H9 (cell line): ENCODE measurements at regions not wholly inside any gene's neighbourhood (a gene's known extent, or its start where the extent isn't known, plus 50 kb on each side); places are given as distances from the start of the nearest gene placed in this dataset.

Source experiments
- DNase-seq: peaks from one replicate; pipeline ENCODE4 v3.0.0-alpha.2; 2017
- H2AFZ ChIP-seq: one replicate; pipeline ENCODE4 v1.6.1; 2013; ENCODE audit warnings: mild to moderate bottlenecking, low read length, control low read depth, moderate library complexity
- H2AK5ac ChIP-seq: 2 replicates; pipeline ENCODE4 v1.6.1; 2013; ENCODE audit warnings: low read length, control low read depth, mixed read lengths; ENCODE audit not compliant: insufficient read length
- H2BK120ac ChIP-seq: one replicate; pipeline ENCODE4 v1.6.1; 2013; ENCODE audit warnings: low read depth, mild to moderate bottlenecking, low read length, control low read depth, inconsistent platforms; ENCODE audit not compliant: poor library complexity, severe bottlenecking
- H2BK12ac ChIP-seq: 2 replicates; pipeline ENCODE4 v1.6.1; 2013; ENCODE audit warnings: low read length, control low read depth, mixed read lengths, low read depth; ENCODE audit not compliant: insufficient read length
- H2BK15ac ChIP-seq: 2 replicates; pipeline ENCODE4 v1.6.1; 2013; ENCODE audit warnings: low read depth, low read length, control low read depth
- H2BK20ac ChIP-seq: one replicate; pipeline ENCODE4 v1.6.1; 2013; ENCODE audit warnings: low read depth, mild to moderate bottlenecking, low read length, control low read depth, inconsistent platforms; ENCODE audit not compliant: poor library complexity, severe bottlenecking
- H2BK5ac ChIP-seq: 2 replicates; pipeline ENCODE4 v1.6.1; 2013; ENCODE audit warnings: low read length, control low read depth, mixed read lengths; ENCODE audit not compliant: insufficient read length
- H3K14ac ChIP-seq: 2 replicates; pipeline ENCODE4 v1.6.1; 2013; ENCODE audit warnings: low read length, control low read depth; ENCODE audit not compliant: insufficient read depth
- H3K18ac ChIP-seq: 2 replicates; pipeline ENCODE4 v1.6.1; 2013; ENCODE audit warnings: low read depth, mild to moderate bottlenecking, mixed read lengths, low read length, control low read depth; ENCODE audit not compliant: insufficient read length
- H3K23ac ChIP-seq: 2 replicates; pipeline ENCODE4 v1.6.1; 2013; ENCODE audit warnings: low read length, control low read depth, mixed read lengths, low read depth; ENCODE audit not compliant: insufficient read length
- H3K23me2 ChIP-seq: 2 replicates; pipeline ENCODE4 v1.6.1; 2013; ENCODE audit warnings: low read depth, mild to moderate bottlenecking, mixed read lengths, low read length, control low read depth; ENCODE audit not compliant: insufficient read length, poor library complexity, severe bottlenecking
- H3K27ac ChIP-seq: 2 replicates; pipeline ENCODE4 v1.5.1; 2013; ENCODE audit warnings: low read length, control low read depth, mixed read lengths, low read depth; ENCODE audit not compliant: insufficient read length
- H3K27me3 ChIP-seq: 2 replicates; pipeline ENCODE4 v1.6.1; 2013; ENCODE audit warnings: low read length, control low read depth, inconsistent platforms; ENCODE audit not compliant: insufficient read depth
- H3K4ac ChIP-seq: 2 replicates; pipeline ENCODE4 v1.6.1; 2013; ENCODE audit warnings: low read depth, mild to moderate bottlenecking, control low read depth, inconsistent platforms, low read length, moderate library complexity
- H3K4me1 ChIP-seq: 2 replicates; pipeline ENCODE4 v1.6.1; 2013; ENCODE audit warnings: low read length, control low read depth, inconsistent platforms; ENCODE audit not compliant: insufficient read depth
- H3K4me2 ChIP-seq: 2 replicates; pipeline ENCODE4 v1.6.1; 2013; ENCODE audit warnings: low read length, control low read depth, mixed read lengths; ENCODE audit not compliant: insufficient read length, insufficient read depth
- H3K56ac ChIP-seq: 2 replicates; pipeline ENCODE4 v1.6.1; 2013; ENCODE audit warnings: low read depth, mild to moderate bottlenecking, mixed read lengths, low read length, control low read depth; ENCODE audit not compliant: insufficient read length
- H3K79me1 ChIP-seq: 2 replicates; pipeline ENCODE4 v1.6.1; 2013; ENCODE audit warnings: low read depth, mild to moderate bottlenecking, moderate library complexity, low read length, control low read depth, inconsistent platforms; ENCODE audit not compliant: insufficient read depth, poor library complexity, severe bottlenecking
- H3K79me2 ChIP-seq: 2 replicates; pipeline ENCODE4 v1.6.1; 2013; ENCODE audit warnings: low read length, control low read depth, inconsistent platforms; ENCODE audit not compliant: insufficient read depth
- H3K9ac ChIP-seq: 2 replicates; pipeline ENCODE4 v1.6.1; 2013; ENCODE audit warnings: low read length, control low read depth, mixed read lengths; ENCODE audit not compliant: insufficient read length; ENCODE audit errors: extremely low read depth
- H3K9me3 ChIP-seq: one replicate; pipeline ENCODE4 v1.6.1; 2013; ENCODE audit warnings: low read depth, low read length, inconsistent platforms; ENCODE audit not compliant: control insufficient read depth
- H3T11ph ChIP-seq: one replicate; pipeline ENCODE4 v1.6.1; 2013; ENCODE audit warnings: mild to moderate bottlenecking, low read length, control low read depth, inconsistent platforms
- H4K20me1 ChIP-seq: one replicate; pipeline ENCODE4 v1.6.1; 2013; ENCODE audit not compliant: control insufficient read depth, insufficient read length, insufficient read depth
- H4K5ac ChIP-seq: 2 replicates; pipeline ENCODE4 v1.6.1; 2013; ENCODE audit warnings: low read depth, mild to moderate bottlenecking, mixed read lengths, low read length, control low read depth; ENCODE audit not compliant: insufficient read length
- H4K8ac ChIP-seq: replicated peaks from 2 replicates; pipeline ENCODE4 v1.6.1; 2013; ENCODE audit warnings: low read length, control low read depth, mixed read lengths, low read depth; ENCODE audit not compliant: insufficient read length
- H4K91ac ChIP-seq: 2 replicates; pipeline ENCODE4 v1.6.1; 2013; ENCODE audit warnings: low read depth, mild to moderate bottlenecking, moderate library complexity, mixed read lengths, low read length, control low read depth; ENCODE audit not compliant: insufficient read length
- H3K27ac Mint-ChIP-seq, 3 experiments: 2 replicates in 2 of 3; 3 replicates in 1 of 3; pipeline ENCODE4 v1.8.0; 2020 to 2021; ENCODE audit warnings: mixed read lengths in 3 of 3, mild to moderate bottlenecking in 1 of 3, moderate library complexity in 1 of 3
- H3K27me3 Mint-ChIP-seq: 2 replicates; pipeline ENCODE4 v1.8.0; 2021; ENCODE audit warnings: low read depth, mild to moderate bottlenecking, moderate library complexity, mixed read lengths
- H3K36me3 Mint-ChIP-seq, 3 experiments: 2 replicates in 2 of 3; 3 replicates in 1 of 3; pipeline ENCODE4 v1.8.0; 2020 to 2021; ENCODE audit warnings: low read depth in 3 of 3, mixed read lengths in 3 of 3; ENCODE audit not compliant: insufficient read depth in 1 of 3
- H3K4me1 Mint-ChIP-seq, 2 experiments: 2 replicates each; pipeline ENCODE4 v1.8.0; 2020; ENCODE audit warnings: mixed read lengths in 2 of 2
- H3K4me3 Mint-ChIP-seq, 2 experiments: 2 replicates in 1 of 2; 3 replicates in 1 of 2; pipeline ENCODE4 v1.8.0; 2020 to 2021; ENCODE audit warnings: mild to moderate bottlenecking in 2 of 2, mixed read lengths in 2 of 2, moderate library complexity in 1 of 2
- H3K9me3 Mint-ChIP-seq, 2 experiments: 2 replicates in 1 of 2; 3 replicates in 1 of 2; pipeline ENCODE4 v1.8.0; 2020; ENCODE audit warnings: mild to moderate bottlenecking in 2 of 2, mixed read lengths in 2 of 2, moderate library complexity in 1 of 2
- CTCF ChIP-seq: fragments of 200-600 bp; sonication (generic); conservative IDR thresholded peaks from 3 replicates; pipeline ENCODE4 v1.8.0; 2021; ENCODE audit warnings: antibody characterized with exemption, mild to moderate bottlenecking
- WGBS: extraction: QIAGEN DNeasy Blood & Tissue Kit; methylation state at CpG from one replicate; pipeline ENCODE4 v1.1.7; 2013; ENCODE audit warnings: missing lambda C conversion rate, low lambda C conversion rate, mixed read lengths; ENCODE audit not compliant: insufficient read length; ENCODE audit errors: extremely low coverage; 5-methylcytosine and 5-hydroxymethylcytosine counted together

GRCh38 chr5:92371171-92371888 is 988.2 kb upstream of the ARRDC3 start:
- Mint-ChIP-seq H3K9me3 (no peaks in the 10 kb centered on the region; a peak in 1 of 5 replicates), H3K4me3 (no peak overlapping the region), H3K36me3 (peaks cover 0 to 2% (median 0%) of the 10 kb centered on the region in 3 experiments; a peak in 1 of 7 replicates), H3K27ac (peak overlapping the region in 1 of 3 experiments; percentile 38; a peak in 1 of 7 replicates), H3K27me3 (no peaks in the 10 kb centered on the region), H3K4me1 (peaks cover 6 to 10% of the 10 kb centered on the region in 2 experiments; a peak in 3 of 4 replicates)
- no peak overlapping the region for H3K9ac ChIP-seq
- no peak overlapping the region for H2BK120ac ChIP-seq
- no peak overlapping the region for H4K8ac ChIP-seq
- no peak overlapping the region for H2AFZ ChIP-seq
- DNase-seq, result no peak
- H3K56ac ChIP-seq, result no peak overlapping the region
- H4K20me1 ChIP-seq, result no peaks in the 10 kb centered on the region
- H2BK15ac ChIP-seq, result no peak overlapping the region
- H4K5ac ChIP-seq, result no peak overlapping the region
- no peaks in the 10 kb centered on the region for H3K9me3 ChIP-seq
- H4K91ac ChIP-seq, result no peak overlapping the region
- no peaks in the 10 kb centered on the region for H3K27me3 ChIP-seq
- no peak overlapping the region for H3K27ac ChIP-seq
- no peak overlapping the region for H3K23ac ChIP-seq
- H3K79me1 ChIP-seq, result no peaks in the 10 kb centered on the region
- H3T11ph ChIP-seq, result no peak overlapping the region
- H3K79me2 ChIP-seq, result no peaks in the 10 kb centered on the region
- H3K14ac ChIP-seq, result no peak overlapping the region
- no peak for TF ChIP-seq CTCF
- no peak overlapping the region for H3K4ac ChIP-seq
- no peak overlapping the region for H3K4me2 ChIP-seq
- no CpG with 5 or more reads among the region's 3 CpGs for WGBS
- no peak overlapping the region for H2AK5ac ChIP-seq
- H2BK5ac ChIP-seq, result no peak overlapping the region
- H3K4me1 ChIP-seq, result no peaks in the 10 kb centered on the region
- H2BK12ac ChIP-seq, result no peak overlapping the region
- no peak overlapping the region for H2BK20ac ChIP-seq
- no peaks in the 10 kb centered on the region for H3K23me2 ChIP-seq
- H3K18ac ChIP-seq, result no peak overlapping the region
